A673 (cell line): ENCODE measurements at regions not wholly inside any gene's neighbourhood (a gene's known extent, or its start where the extent isn't known, plus 50 kb on each side); places are given as distances from the start of the nearest gene placed in this dataset.

Source experiments
- BruUV-seq: library from RNA; stranded (reverse); fragments of 400-500 nt; replicated peaks from 2 replicates; lab custom pipeline; 2021; lab: Mats Ljungman, UMichigan
- CTCF ChIA-PET: fragments of 300-600 bp; sonication (Branson Sonifier 250); formaldehyde crosslinking; loops from one replicate; lab custom pipeline; 2022; ENCODE audit warnings: antibody characterized with exemption; lab: Charles Lee
- POLR2A ChIA-PET: fragments of 300-600 bp; sonication (Branson Sonifier 250); formaldehyde crosslinking; loops from one replicate; lab custom pipeline; 2022; ENCODE audit warnings: antibody characterized with exemption; ENCODE audit not compliant: low non-redundant PET; lab: Charles Lee
- DNase-seq: peaks from one replicate; pipeline ENCODE4 v3.0.0-alpha.2; 2015; ENCODE audit warnings: low spot score
- H3K27ac ChIP-seq: fragments of 200-600 bp; sonication (generic); 2 replicates; pipeline ENCODE4 v1.5.1; 2016; ENCODE audit warnings: mixed run types, low read depth, mild to moderate bottlenecking, mixed read lengths, antibody characterized with exemption, low read length; ENCODE audit not compliant: poor library complexity, severe bottlenecking
- H3K27me3 ChIP-seq: fragments of 200-600 bp; sonication (generic); replicated peaks from 2 replicates; pipeline ENCODE4 v1.6.1; 2017; ENCODE audit warnings: mixed run types, low read depth, mild to moderate bottlenecking, mixed read lengths, antibody characterized with exemption, low read length; ENCODE audit not compliant: insufficient read depth, poor library complexity
- H3K36me3 ChIP-seq: fragments of 200-600 bp; sonication (generic); 2 replicates; pipeline ENCODE4 v1.6.1; 2016; ENCODE audit warnings: mixed run types, mild to moderate bottlenecking, mixed read lengths, antibody characterized with exemption, low read length; ENCODE audit not compliant: insufficient read depth, poor library complexity, severe bottlenecking
- H3K4me1 ChIP-seq: fragments of 200-600 bp; sonication (generic); 2 replicates; pipeline ENCODE4 v1.6.1; 2017; ENCODE audit warnings: mixed run types, mild to moderate bottlenecking, mixed read lengths, antibody characterized with exemption, low read length; ENCODE audit not compliant: insufficient read depth, poor library complexity, severe bottlenecking
- H3K4me3 ChIP-seq: fragments of 200-600 bp; sonication (generic); 2 replicates; pipeline ENCODE4 v1.5.1; 2016; ENCODE audit warnings: low read depth, mixed run types, mild to moderate bottlenecking, mixed read lengths, low read length; ENCODE audit not compliant: poor library complexity, severe bottlenecking
- H3K9me3 ChIP-seq: fragments of 200-600 bp; sonication (generic); 2 replicates; pipeline ENCODE4 v1.6.1; 2016; ENCODE audit warnings: mixed run types, low read depth, mild to moderate bottlenecking, mixed read lengths, antibody characterized with exemption, low read length; ENCODE audit not compliant: poor library complexity, severe bottlenecking
- EZH2 ChIP-seq: fragments of 200-600 bp; sonication (generic); IDR thresholded peaks from 2 replicates; pipeline ENCODE4 v1.6.1; 2017; ENCODE audit warnings: borderline replicate concordance, low read depth, mild to moderate bottlenecking, mixed read lengths, antibody characterized with exemption, low read length; ENCODE audit not compliant: poor library complexity, severe bottlenecking
- intact Hi-C: fragments of 100-400 bp; cut with micrococcal nuclease; formaldehyde crosslinking; loops from one replicate; pipeline ENCODE4 v1.10.0; 2022; ENCODE audit not compliant: unreplicated experiment
- TF ChIP-seq, protein P1 (sequence below): fragments of 300-800, 200-600 bp; sonication (generic); conservative IDR thresholded peaks from 2 replicates; pipeline ENCODE4 v1.5.1; 2017; ENCODE audit warnings: low read depth, mild to moderate bottlenecking, antibody characterized with exemption, low read length, moderate library complexity, mixed read lengths

DNA sequence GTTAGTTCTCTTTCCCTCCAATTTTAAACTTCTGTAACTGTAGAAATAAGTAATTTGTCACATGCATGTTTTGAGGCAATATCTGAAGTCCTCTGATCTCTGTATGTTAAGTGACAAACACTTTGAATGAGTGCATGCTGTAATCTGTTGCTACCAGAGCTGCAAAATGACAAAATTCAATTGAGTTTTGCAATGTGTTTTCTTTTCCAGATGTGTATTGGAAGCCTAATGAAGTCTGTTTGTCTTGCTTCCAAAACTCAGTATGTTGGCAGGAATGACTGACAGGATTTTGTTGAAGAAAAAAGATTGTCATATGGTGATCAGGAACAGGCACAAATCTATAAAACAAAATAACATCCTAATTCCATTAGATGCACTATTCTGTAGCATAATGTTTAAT is 561.6 kb upstream of the CDH8 start:
- Histone ChIP-seq H3K36me3 (no peaks in the 10 kb centered on the region), H3K27me3 (no peaks in the 10 kb centered on the region), H3K4me3 (no peak overlapping the region), H3K27ac (no peak overlapping the region), H3K4me1 (no peaks in the 10 kb centered on the region), H3K9me3 (no peaks in the 10 kb centered on the region)
- intact Hi-C loops: no loop called here
- TF ChIP-seq, protein P1, sequence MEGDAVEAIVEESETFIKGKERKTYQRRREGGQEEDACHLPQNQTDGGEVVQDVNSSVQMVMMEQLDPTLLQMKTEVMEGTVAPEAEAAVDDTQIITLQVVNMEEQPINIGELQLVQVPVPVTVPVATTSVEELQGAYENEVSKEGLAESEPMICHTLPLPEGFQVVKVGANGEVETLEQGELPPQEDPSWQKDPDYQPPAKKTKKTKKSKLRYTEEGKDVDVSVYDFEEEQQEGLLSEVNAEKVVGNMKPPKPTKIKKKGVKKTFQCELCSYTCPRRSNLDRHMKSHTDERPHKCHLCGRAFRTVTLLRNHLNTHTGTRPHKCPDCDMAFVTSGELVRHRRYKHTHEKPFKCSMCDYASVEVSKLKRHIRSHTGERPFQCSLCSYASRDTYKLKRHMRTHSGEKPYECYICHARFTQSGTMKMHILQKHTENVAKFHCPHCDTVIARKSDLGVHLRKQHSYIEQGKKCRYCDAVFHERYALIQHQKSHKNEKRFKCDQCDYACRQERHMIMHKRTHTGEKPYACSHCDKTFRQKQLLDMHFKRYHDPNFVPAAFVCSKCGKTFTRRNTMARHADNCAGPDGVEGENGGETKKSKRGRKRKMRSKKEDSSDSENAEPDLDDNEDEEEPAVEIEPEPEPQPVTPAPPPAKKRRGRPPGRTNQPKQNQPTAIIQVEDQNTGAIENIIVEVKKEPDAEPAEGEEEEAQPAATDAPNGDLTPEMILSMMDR: no peak
- no peak for TF ChIP-seq EZH2
- DNase-seq: no peak
- POLR2A ChIA-PET: no interaction called here
- CTCF ChIA-PET: no interaction called here
- BruUV-seq: no TSS peak

DNA sequence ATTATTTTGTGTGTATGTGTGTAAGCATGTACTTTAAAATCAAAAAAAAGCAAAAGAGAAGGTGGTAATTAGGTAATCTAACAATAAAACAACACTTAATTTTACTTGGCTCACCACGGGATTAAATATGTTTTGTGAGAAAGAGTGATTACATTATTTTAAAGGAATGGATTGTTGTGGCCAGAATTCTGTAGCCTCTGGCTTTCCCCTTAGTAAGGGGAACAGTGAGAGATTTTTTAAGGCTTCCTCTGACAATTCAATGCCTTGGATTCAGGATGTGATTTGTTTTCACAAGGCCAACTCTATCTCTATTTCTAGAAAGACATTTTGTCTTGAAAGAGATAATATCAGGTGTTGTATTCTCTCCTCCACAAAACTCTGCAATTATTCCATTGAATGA is 560.3 kb upstream of the CDH8 start:
- DNase-seq: no peak
- H3K9me3 ChIP-seq: no peaks in the 10 kb centered on the region
- intact Hi-C loops: no loop called here
- ChIA-PET POLR2A (no interaction called here), CTCF (no interaction called here)
- H3K27ac ChIP-seq: no peak overlapping the region
- no peaks in the 10 kb centered on the region for H3K27me3 ChIP-seq
- no peaks in the 10 kb centered on the region for H3K36me3 ChIP-seq
- no peak for TF ChIP-seq EZH2
- TF ChIP-seq, protein P1: no peak
- H3K4me3 ChIP-seq: no peak overlapping the region
- H3K4me1 ChIP-seq: no peaks in the 10 kb centered on the region
- BruUV-seq: no TSS peak

DNA sequence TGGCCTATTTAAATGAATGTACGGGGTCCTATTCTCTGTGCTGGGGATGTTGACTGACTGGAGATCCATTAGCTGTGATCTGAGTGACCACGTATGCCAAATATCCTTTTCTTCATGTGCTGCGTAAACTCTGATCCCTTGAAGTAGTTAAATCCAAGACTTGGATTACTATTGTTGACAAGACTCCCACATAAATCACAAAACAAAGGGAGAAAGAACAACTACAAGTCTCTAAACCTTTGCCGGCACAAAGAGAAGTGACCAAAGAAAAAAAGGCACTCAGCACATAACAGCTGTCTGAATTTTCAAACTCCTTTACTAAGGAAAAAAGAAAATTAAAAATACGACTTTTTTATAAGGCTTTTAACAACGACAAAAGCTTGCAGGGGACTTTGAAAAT is 559.9 kb upstream of the CDH8 start:
- H3K36me3 ChIP-seq: no peaks in the 10 kb centered on the region
- no peaks in the 10 kb centered on the region for H3K27me3 ChIP-seq
- no peaks in the 10 kb centered on the region for H3K4me1 ChIP-seq
- TF ChIP-seq, protein P1: no peak
- TF ChIP-seq EZH2: no peak
- intact Hi-C loops: no loop called here
- H3K27ac ChIP-seq: no peak overlapping the region
- no peak overlapping the region for H3K4me3 ChIP-seq
- DNase-seq: no peak
- no TSS peak for BruUV-seq
- ChIA-PET CTCF (no interaction called here), POLR2A (no interaction called here)
- H3K9me3 ChIP-seq: no peaks in the 10 kb centered on the region
